ENCODE measurements at regions not wholly inside any gene's neighbourhood (a gene's known extent, or its start where the extent isn't known, plus 50 kb on each side); places are given as distances from the start of the nearest gene placed in this dataset.

- Histone ChIP-seq H3K27ac (no peak overlapping the region), H3K4me3 (no peak overlapping the region)
Measured at GRCh38 chr3:147906285-147906684, 497.1 kb downstream of the ZIC1 start.

GRCh38 chr3:147914532-147914931 lies 505.4 kb downstream of the ZIC1 start:
- H3K4me3 ChIP-seq = no peak overlapping the region
- H3K27ac ChIP-seq = no peak overlapping the region

GRCh38 chr3:147915057-147915456 lies 505.9 kb downstream of the ZIC1 start:
- Histone ChIP-seq H3K27ac (peak overlapping the region in 1 of 21 experiments; percentile 28), H3K4me3 (no peak overlapping the region)

GRCh38 chr3:147919496-147919895 lies 510.3 kb downstream of the ZIC1 start:
- Histone ChIP-seq H3K4me3 (no peak overlapping the region), H3K27ac (no peak overlapping the region)

- no peak overlapping the region for H3K4me3 ChIP-seq
- peak overlapping the region in 2 of 21 experiments; percentile 22 to 34 for H3K27ac ChIP-seq
Measured at GRCh38 chr3:147921051-147921450, 511.9 kb downstream of the ZIC1 start.

GRCh38 chr3:147924755-147925154 lies 515.6 kb downstream of the ZIC1 start:
- Histone ChIP-seq H3K27ac (peak overlapping the region in 1 of 21 experiments; percentile 20), H3K4me3 (no peak overlapping the region)

- Histone ChIP-seq H3K27ac (peak overlapping the region in 1 of 21 experiments; percentile 20), H3K4me3 (no peak overlapping the region)
Measured at GRCh38 chr3:147925272-147925671, 516.1 kb downstream of the ZIC1 start.

GRCh38 chr3:147930232-147930807 lies 521.2 kb downstream of the ZIC1 start:
- Histone ChIP-seq H3K4me3 (no peak overlapping the region), H3K27ac (no peak overlapping the region)

GRCh38 chr3:147934451-147935180 lies 525.5 kb downstream of the ZIC1 start:
- Histone ChIP-seq H3K4me3 (no peak overlapping the region), H3K27ac (no peak overlapping the region)

GRCh38 chr3:147937341-147937740 lies 528.2 kb downstream of the ZIC1 start:
- Histone ChIP-seq H3K4me3 (no peak overlapping the region), H3K27ac (no peak overlapping the region)

- Histone ChIP-seq H3K27ac (no peak overlapping the region), H3K4me3 (no peak overlapping the region)
Measured at GRCh38 chr3:147937891-147938290, 528.7 kb downstream of the ZIC1 start.

- Histone ChIP-seq H3K27ac (no peak overlapping the region), H3K4me3 (no peak overlapping the region)
Measured at GRCh38 chr3:147939425-147939824, 530.3 kb downstream of the ZIC1 start.

GRCh38 chr3:147939839-147940238 lies 530.7 kb downstream of the ZIC1 start:
- Histone ChIP-seq H3K27ac (no peak overlapping the region), H3K4me3 (no peak overlapping the region)

GRCh38 chr3:147940405-147941193 lies 531.4 kb downstream of the ZIC1 start:
- Histone ChIP-seq H3K27ac (no peak overlapping the region), H3K4me3 (no peak overlapping the region)

- no peak overlapping the region for H3K27ac ChIP-seq
- no peak overlapping the region for H3K4me3 ChIP-seq
Measured at GRCh38 chr3:147941969-147942368, 532.8 kb downstream of the ZIC1 start.

GRCh38 chr3:147943265-147943945 lies 534.2 kb downstream of the ZIC1 start:
- peak overlapping the region in 6 of 21 experiments; percentile 15 to 65 (median 29) for H3K27ac ChIP-seq

GRCh38 chr3:147945968-147946519 lies 536.9 kb downstream of the ZIC1 start:
- peak overlapping the region in 11 of 21 experiments; percentile 1 to 62 (median 45) for H3K27ac ChIP-seq

More at GRCh38 chr3:147943265-147943945, 534.2 kb downstream of the ZIC1 start:
- H3K4me3 ChIP-seq = no peak overlapping the region

GRCh38 chr3:147956615-147957014 lies 547.5 kb downstream of the ZIC1 start:
- H3K27ac ChIP-seq = no peak overlapping the region

More at GRCh38 chr3:147945968-147946519, 536.9 kb downstream of the ZIC1 start:
- peak overlapping the region in 2 of 7 experiments; percentile 11 to 15 for H3K4me3 ChIP-seq

GRCh38 chr3:147958754-147959153 lies 549.6 kb downstream of the ZIC1 start:
- Histone ChIP-seq H3K4me3 (no peak overlapping the region), H3K27ac (no peak overlapping the region)

More at GRCh38 chr3:147956615-147957014, 547.5 kb downstream of the ZIC1 start:
- H3K4me3 ChIP-seq = no peak overlapping the region

- Histone ChIP-seq H3K27ac (no peak overlapping the region), H3K4me3 (no peak overlapping the region)
Measured at GRCh38 chr3:147960786-147961185, 551.6 kb downstream of the ZIC1 start.
